K562 (cell line): ENCODE measurements at regions not wholly inside any gene's neighbourhood (a gene's known extent, or its start where the extent isn't known, plus 50 kb on each side); places are given as distances from the start of the nearest gene placed in this dataset.
A peak's percentile ranks its signal among the peaks of the same experiment; 100 is the strongest.

Source experiments
- C11orf30 ChIP-seq: fragments of 450-650 bp; IDR thresholded peaks from 2 replicates; pipeline ENCODE4 v1.6.1; 2016; ENCODE audit warnings: low read depth, mild to moderate bottlenecking
- CBX1 ChIP-seq: sonication (generic); IDR thresholded peaks from 2 replicates; pipeline ENCODE4 v1.6.1; 2016; ENCODE audit warnings: antibody characterized with exemption, low read depth, mild to moderate bottlenecking
- CTBP1 ChIP-seq: fragments of 450-650 bp; IDR thresholded peaks from 2 replicates; pipeline ENCODE4 v1.6.1; 2016; ENCODE audit warnings: borderline replicate concordance
- E4F1 ChIP-seq: fragments of 250-450 bp; sonication (Bioruptor Pico); IDR thresholded peaks from 2 replicates; pipeline ENCODE4 v1.5.0; 2021; ENCODE audit warnings: mild to moderate bottlenecking, borderline replicate concordance
- HCFC1 ChIP-seq: IDR thresholded peaks from 2 replicates; pipeline ENCODE4 v1.6.1; 2012; ENCODE audit warnings: low read depth, low read length, improper control_type of control experiment
- JUND ChIP-seq, 2 experiments: IDR thresholded peaks; 2 replicates in 1 of 2; 3 replicates in 1 of 2; pipeline ENCODE4 v1.6.1; 2011; ENCODE audit warnings: borderline replicate concordance in 2 of 2, low read depth in 2 of 2, low read length in 2 of 2, improper control_type of control experiment in 1 of 2, missing biosample characterization in 1 of 2, missing genetic modification characterization in 1 of 2, missing genetic modification reagents in 1 of 2
- KLF1 ChIP-seq: fragments of 450-650 bp; IDR thresholded peaks from 2 replicates; pipeline ENCODE4 v1.6.1; 2016; ENCODE audit warnings: missing genetic modification characterization, missing compliant biosample characterization
- MIER1 ChIP-seq: fragments of 450-650 bp; IDR thresholded peaks from 2 replicates; pipeline ENCODE4 v1.6.1; 2016; ENCODE audit warnings: antibody characterized with exemption, mild to moderate bottlenecking, low read depth
- NBN ChIP-seq: fragments of 450-650 bp; IDR thresholded peaks from 2 replicates; pipeline ENCODE4 v1.6.1; 2016; ENCODE audit warnings: low read depth, mild to moderate bottlenecking
- NFIC ChIP-seq: fragments of 450-650 bp; IDR thresholded peaks from 2 replicates; pipeline ENCODE4 v1.6.1; 2017; ENCODE audit warnings: mild to moderate bottlenecking, inconsistent platforms
- NONO ChIP-seq, 2 experiments: fragments of 200-400 bp in 1 of 2; fragments of 450-650 bp in 1 of 2; formaldehyde crosslinking in 1 of 2; IDR thresholded peaks; 2 replicates each; pipeline ENCODE4 v1.6.1; 2017; ENCODE audit warnings: low read depth in 2 of 2, mild to moderate bottlenecking in 2 of 2, moderate library complexity in 2 of 2, low read length in 1 of 2
- RB1 ChIP-seq: fragments of 450-650 bp; IDR thresholded peaks from 2 replicates; pipeline ENCODE4 v1.6.1; 2017; ENCODE audit warnings: low read depth, mild to moderate bottlenecking
- RREB1 ChIP-seq: fragments of 250-450 bp; sonication (Bioruptor Pico); IDR thresholded peaks from 2 replicates; pipeline ENCODE4 v1.4.0; 2020
- U2AF1 ChIP-seq: fragments of 200-400 bp; formaldehyde crosslinking; optimal IDR thresholded peaks from 2 replicates; pipeline ENCODE3; 2017; ENCODE audit warnings: mild to moderate bottlenecking, low read depth, low read length, moderate library complexity
- XRCC3 ChIP-seq: fragments of 450-650 bp; IDR thresholded peaks from 2 replicates; pipeline ENCODE4 v1.6.1; 2017; ENCODE audit warnings: mild to moderate bottlenecking, moderate library complexity
- ZC3H11A ChIP-seq: IDR thresholded peaks from 2 replicates; pipeline ENCODE4 v1.6.1; 2012; ENCODE audit warnings: low read depth, low read length, improper control_type of control experiment
- ZFP36 ChIP-seq: fragments of 150-350 bp; IDR thresholded peaks from 2 replicates; pipeline ENCODE4 v1.6.1; 2018; ENCODE audit warnings: low read length, low read depth; ENCODE audit not compliant: partially characterized antibody
- ZFP91 ChIP-seq: sonication (generic); formaldehyde crosslinking; IDR thresholded peaks from 2 replicates; pipeline ENCODE4 v1.8.0; 2022; ENCODE audit warnings: mild to moderate bottlenecking, missing genetic modification reagents
- ZFPM2 ChIP-seq: fragments of 250-450 bp; sonication (Bioruptor Pico); IDR thresholded peaks from 2 replicates; pipeline ENCODE4 v1.5.1; 2022; ENCODE audit warnings: mild to moderate bottlenecking
- ZNF764 ChIP-seq: fragments of 250-450 bp; sonication (Bioruptor Pico); IDR thresholded peaks from 2 replicates; pipeline ENCODE4 v1.4.0; 2020; ENCODE audit warnings: low read depth, mild to moderate bottlenecking, moderate library complexity
- ZNF785 ChIP-seq: fragments of 250-450 bp; sonication (Bioruptor Pico); IDR thresholded peaks from 2 replicates; pipeline ENCODE4 v1.4.0; 2020; ENCODE audit warnings: mild to moderate bottlenecking

GRCh38 chr10:21180604-21181003 is 283.5 kb upstream of the NEBL start (continued):
- no peak for TF ChIP-seq ZFP91 (CRISPR knock-in tag)
- TF ChIP-seq ZFPM2, result no peak
- TF ChIP-seq CBX1, result no peak
- no peak for TF ChIP-seq NONO (IDR thresholded peaks at IDR 0.05; ENCODE audit: low read depth in 2 of 2, low read length in 1 of 2)
- TF ChIP-seq HCFC1, result no peak
- TF ChIP-seq RB1, result no peak
- peak; percentile 39; the same call in 1 of the 2 replicates for TF ChIP-seq JUND (IDR thresholded peaks at IDR 0.05; ENCODE audit: borderline replicate concordance, low read depth, low read length)
- no peak; the same call in 2 of the 3 replicates for TF ChIP-seq JUND (tag; IDR thresholded peaks at IDR 0.05; ENCODE audit: borderline replicate concordance, low read depth, low read length)
- no peak for TF ChIP-seq XRCC3
- no peak for TF ChIP-seq ZNF785 (CRISPR knock-in tag)
- TF ChIP-seq ZFP36, result no peak
- no peak for TF ChIP-seq MIER1
- no peak; the same call in 1 of the 2 replicates for TF ChIP-seq C11orf30
- no peak for TF ChIP-seq KLF1
- TF ChIP-seq RREB1 (CRISPR knock-in tag), result no peak
- TF ChIP-seq ZNF764, result no peak
- no peak for TF ChIP-seq U2AF1
- no peak for TF ChIP-seq NBN
- TF ChIP-seq E4F1 (CRISPR knock-in tag), result no peak
- TF ChIP-seq NFIC, result peak; percentile 24; the same call in 1 of the 2 replicates
- no peak for TF ChIP-seq ZC3H11A
- TF ChIP-seq CTBP1, result peak; percentile 45; the same call in 1 of the 2 replicates
